ENCODE measurements at regions not wholly inside any gene's neighbourhood (a gene's known extent, or its start where the extent isn't known, plus 50 kb on each side); places are given as distances from the start of the nearest gene placed in this dataset.

- no peak for TF ChIP-seq CTCF (conservative IDR thresholded peaks at IDR 0.05; ENCODE audit: low read depth, low read length)
- no peak for TF ChIP-seq NFE2L2 (IDR thresholded peaks at IDR 0.05; ENCODE audit: low read depth, low read length)
- no peak for TF ChIP-seq BHLHE40 (IDR thresholded peaks at IDR 0.05; ENCODE audit: low read depth, low read length)
- TF ChIP-seq CHD1 (IDR thresholded peaks at IDR 0.05; ENCODE audit: low read depth, low read length): no peak
These were observed 70.3 kb upstream of the EPCAM start for GRCh38 chr2:47298771-47299170.

All from IMR-90 (cell line).